Heart left ventricle (tissue), 13 donors: ENCODE measurements at regions not wholly inside any gene's neighbourhood (a gene's known extent, or its start where the extent isn't known, plus 50 kb on each side); places are given as distances from the start of the nearest gene placed in this dataset.

Experiments used
- CTCF ChIP-seq, 12 donors: fragments of 200-600 bp; sonication (generic) in 4 of 12; IDR thresholded peaks; one replicate each; pipeline versions ENCODE4 v1.5.0 to v1.8.0; 2018 to 2022; ENCODE audit warnings: antibody characterized with exemption in 12 of 12, mild to moderate bottlenecking in 5 of 12
- POLR2A ChIP-seq, 2 donors: fragments of 450-650 bp; IDR thresholded peaks; one replicate each; pipeline ENCODE4 v1.6.1; 2017; ENCODE audit warnings: antibody characterized with exemption in 2 of 2, mild to moderate bottlenecking in 2 of 2, moderate library complexity in 2 of 2
- donor health status: ischemic (EF 13 %, LVEDD 7.1; RV severe dilation, severe dysfunction).
- donor health status: DM: no; HTN: yes; CAD: no.
- donor health status: DM: no; HTN: no; CAD: no.
- donor health status: ischemic (EF 25% LVEDD 6.9; RV normal size, moderate dysfunction).
- donor health status: ischemic (EF 25% LVEDD 5.7; RV mildly dilated, moderate dysfunction).
- donor health status: ischemic (EF 35%, LVEDD 5.7; RV mildly dilated, moderate dysfunction).
- donor health status: nonischemic (EF 11% LVEDD 7.7; RV severe dilation, severe dysfunction).
- donor health status: DM: yes; HTN: yes; CAD: no.
- donor health status: PGD.
- donor health status: ischemic (EF 29% LVEDD 5.4; RV normal size, mild dysfunction).
- donor health status: nonischemic (EF 23%, LVEDD 6.1; RV moderate dilation, normal function).

DNA sequence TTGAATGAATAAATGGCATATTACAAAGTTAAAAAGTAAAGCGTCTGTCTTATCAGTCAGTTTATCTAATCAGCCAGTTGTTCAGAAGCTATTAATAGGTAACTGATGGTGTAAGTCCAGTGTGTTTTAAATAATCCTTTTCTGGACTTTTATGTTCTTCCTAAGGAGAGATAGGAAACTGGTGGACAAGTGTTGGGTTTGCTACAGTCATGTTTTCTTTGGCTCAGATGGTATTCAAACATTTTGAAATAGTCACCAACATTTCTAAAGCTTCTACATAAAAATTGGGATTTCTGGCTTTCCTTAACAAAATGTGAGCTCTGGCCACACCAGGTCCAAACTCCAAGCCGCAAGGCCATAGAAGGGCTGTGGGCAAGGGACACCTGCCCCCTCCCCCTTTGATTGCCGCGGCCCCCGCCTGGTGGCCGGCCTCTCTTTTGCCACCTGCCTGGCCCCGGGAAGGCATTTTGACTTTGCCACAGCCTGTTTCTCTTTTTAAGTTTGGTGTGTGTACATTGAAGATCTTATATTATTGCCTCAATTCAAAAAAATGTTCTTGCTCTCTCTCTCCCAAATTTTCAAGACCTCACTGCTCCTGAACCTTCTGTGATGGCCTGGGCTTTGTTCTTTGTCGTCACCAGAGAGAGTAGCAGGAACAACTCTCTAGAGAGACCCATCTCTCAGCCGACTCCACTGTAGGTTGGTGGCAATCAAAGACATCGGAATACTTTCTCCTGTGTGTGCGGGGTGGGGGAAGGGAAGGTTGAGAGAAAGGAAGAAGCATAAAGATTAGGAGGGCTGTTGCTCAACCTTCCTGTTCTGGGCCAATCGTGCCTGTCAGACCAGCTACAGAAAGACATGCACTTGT lies 84.0 kb upstream of the ZNF217 start:
- TF ChIP-seq CTCF (IDR thresholded peaks at IDR 0.05), result no peak
- TF ChIP-seq POLR2A (IDR thresholded peaks at IDR 0.05), result no peak
